Muscle of back (tissue), 3 donors: ENCODE measurements at regions not wholly inside any gene's neighbourhood (a gene's known extent, or its start where the extent isn't known, plus 50 kb on each side); places are given as distances from the start of the nearest gene placed in this dataset.
A peak's percentile ranks its signal among the peaks of the same experiment; 100 is the strongest.

Experiments
- DNase-seq, 3 donors: peaks; one replicate each; pipeline versions ENCODE4 v3.0.0 to v3.0.0-alpha.2; 2013

GRCh38 chr4:130172156-130172555, 1076.2 kb downstream of the C4orf33 start:
- no peak for DNase-seq

GRCh38 chr4:130178106-130178505, 1082.2 kb downstream of the C4orf33 start:
- no peak for DNase-seq

DNA sequence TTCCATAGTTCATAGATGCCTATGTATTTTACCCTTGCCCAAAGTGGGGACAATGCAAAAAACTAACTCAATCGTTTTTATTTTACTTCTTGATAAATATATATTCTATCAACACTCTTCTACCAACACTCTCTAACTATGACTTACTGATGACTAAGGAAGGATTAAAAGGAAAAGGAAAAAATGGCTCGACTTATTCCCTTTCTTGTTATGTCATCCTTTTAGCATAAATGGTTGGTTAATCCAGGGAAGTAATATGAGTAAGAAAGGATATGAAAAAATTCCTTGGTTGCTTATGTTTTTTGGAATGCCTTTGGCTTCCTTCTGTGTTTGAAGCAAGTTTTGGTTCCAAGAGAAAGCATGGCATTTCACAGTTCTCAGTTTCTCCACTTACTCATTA, 1087.1 kb downstream of the C4orf33 start:
- no peak for DNase-seq

DNA sequence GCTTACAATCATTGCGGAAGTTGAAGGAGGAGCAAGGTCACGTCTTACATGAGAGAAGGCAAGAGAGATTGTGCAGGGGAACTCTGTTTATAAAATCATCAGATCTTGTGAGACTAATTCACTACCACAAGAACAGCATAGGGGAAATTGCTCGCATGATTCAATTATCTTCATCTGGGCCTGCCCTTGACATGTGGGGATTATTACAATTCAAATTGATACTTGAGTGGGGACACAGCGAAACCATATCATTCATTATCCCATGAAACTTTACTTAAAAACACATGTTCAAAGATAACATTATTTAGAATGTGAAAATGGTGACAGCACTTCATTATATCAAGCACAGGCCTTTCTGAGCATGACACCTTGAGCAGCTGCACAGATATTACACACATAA, 1087.8 kb downstream of the C4orf33 start:
- DNase-seq, result no peak

DNA sequence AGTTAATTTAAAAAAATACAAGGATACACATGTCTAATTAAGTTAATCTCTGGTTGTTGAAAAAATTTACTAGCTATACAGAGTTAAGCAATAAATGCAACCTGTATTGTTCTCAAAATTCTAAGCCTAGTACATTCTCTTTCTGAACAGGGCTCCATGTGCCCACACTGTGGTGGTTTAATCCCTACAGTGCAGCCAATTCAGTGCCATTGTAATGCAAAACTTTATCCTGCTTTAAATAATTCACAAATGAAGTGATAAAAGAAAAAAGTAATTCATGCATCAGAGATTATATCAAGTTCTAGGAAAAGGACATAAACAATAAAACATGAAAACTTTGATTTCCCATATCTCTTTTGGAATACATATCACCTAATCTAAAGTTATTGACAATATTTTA, 1089.2 kb downstream of the C4orf33 start:
- no peak for DNase-seq

- DNase-seq, result no peak
These were observed 1091.0 kb downstream of the C4orf33 start for GRCh38 chr4:130186931-130187330.

DNA sequence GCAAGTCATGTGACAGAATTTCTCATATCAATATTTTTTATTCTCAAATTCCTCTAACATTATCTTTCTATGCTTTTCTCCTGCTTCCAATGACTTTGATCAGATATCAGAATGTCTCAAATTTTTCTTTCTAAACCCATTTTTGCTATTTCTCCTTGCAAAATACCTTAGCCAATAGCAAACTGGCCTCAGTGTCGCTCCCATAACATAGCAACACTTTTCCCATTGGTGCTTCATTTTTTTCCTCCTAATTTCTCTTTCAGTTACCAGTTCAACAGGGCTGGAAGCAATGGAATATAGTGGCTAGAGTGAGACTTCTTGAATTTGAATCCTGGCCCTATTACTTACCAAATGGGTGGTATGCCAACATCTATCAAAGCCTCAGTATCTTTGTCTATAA, 1091.6 kb downstream of the C4orf33 start:
- DNase-seq, result no peak

GRCh38 chr4:130192787-130193186, 1096.8 kb downstream of the C4orf33 start:
- no peak for DNase-seq

GRCh38 chr4:130197946-130198345, 1102.0 kb downstream of the C4orf33 start:
- no peak for DNase-seq

DNA sequence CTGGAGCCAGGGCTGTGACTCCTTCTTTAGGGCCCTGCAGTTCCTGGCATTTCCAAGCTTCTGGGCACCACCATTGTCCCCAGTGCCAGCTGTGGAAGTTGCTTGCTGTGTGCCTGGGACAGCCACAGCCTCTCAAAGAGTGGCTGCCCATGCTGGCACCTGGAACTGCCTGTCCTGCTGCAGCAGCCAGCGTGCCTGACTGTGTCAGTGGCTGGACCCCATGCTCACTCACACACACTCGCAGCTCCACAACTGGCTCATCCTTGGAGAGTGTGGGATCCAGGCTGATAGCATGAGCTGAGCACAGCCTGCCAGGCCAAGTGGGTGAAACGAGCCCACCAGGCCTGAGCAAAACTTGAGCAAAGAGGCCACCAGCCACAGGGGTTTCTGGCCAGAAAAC, 1107.6 kb downstream of the C4orf33 start:
- no peak for DNase-seq

- DNase-seq, result peak in 1 of 3 donors; percentile 71
These were observed 1114.9 kb downstream of the C4orf33 start for GRCh38 chr4:130210864-130211263.

- no peak for DNase-seq
These were observed 1118.3 kb downstream of the C4orf33 start for GRCh38 chr4:130214268-130214667.

DNA sequence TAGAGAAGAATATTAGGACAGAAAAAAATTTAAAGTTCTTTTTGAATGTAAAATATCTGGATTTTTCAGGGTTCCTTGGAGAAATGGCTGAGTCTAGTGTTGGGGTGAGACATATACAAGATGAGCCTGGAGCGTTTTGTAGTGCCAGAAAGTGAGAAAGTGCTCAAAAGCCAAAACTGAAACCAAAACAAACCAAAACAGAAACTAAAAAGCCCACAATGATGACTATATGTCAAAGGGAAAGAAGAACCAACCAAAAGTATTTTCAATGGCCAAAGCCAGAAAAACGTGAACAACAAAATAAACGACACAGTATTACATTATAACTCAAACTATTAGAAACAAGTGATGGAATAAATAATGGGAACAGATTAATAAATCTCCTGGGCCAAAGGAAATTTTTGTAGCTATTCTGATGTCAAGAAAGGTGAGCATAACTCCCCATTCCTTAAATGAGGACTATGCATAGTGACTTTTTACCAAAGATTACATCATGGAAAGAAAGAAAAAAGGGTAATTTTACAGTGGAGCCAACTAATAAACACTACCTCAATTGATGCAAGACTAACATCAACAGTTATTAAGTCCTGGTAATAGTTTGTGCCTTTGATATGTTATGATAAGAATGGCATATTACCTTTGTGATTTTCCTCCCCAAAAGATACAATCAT, 1137.6 kb downstream of the C4orf33 start:
- DNase-seq, result no peak

GRCh38 chr4:130238121-130238520, 1142.2 kb downstream of the C4orf33 start:
- DNase-seq, result no peak

- no peak for DNase-seq
These were observed 1153.0 kb downstream of the C4orf33 start for GRCh38 chr4:130249002-130249401.

DNA sequence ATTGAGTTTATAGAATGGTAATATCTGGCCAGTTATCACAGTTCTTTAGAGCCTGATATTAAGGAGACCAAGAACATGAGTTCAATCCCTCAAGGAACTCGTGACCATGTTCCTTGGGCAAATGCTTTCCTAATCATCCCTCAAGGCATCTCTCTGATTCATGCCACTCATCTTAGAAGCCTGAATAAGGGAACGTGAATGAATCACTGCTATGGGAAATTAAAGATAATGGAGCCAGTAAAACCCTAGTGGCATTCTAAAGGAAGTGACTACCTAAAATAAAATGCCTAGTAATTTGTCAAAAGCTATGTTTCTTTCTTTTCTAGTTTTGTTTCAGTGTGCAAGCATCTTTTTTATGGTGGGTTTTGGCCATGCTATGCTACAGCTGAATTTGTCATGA, 1161.3 kb downstream of the C4orf33 start:
- DNase-seq, result peak in 1 of 3 donors; percentile 72

GRCh38 chr4:130266814-130267213, 1170.9 kb downstream of the C4orf33 start:
- DNase-seq, result no peak

- DNase-seq, result no peak
These were observed 1192.6 kb downstream of the C4orf33 start for GRCh38 chr4:130288576-130288975.

DNA sequence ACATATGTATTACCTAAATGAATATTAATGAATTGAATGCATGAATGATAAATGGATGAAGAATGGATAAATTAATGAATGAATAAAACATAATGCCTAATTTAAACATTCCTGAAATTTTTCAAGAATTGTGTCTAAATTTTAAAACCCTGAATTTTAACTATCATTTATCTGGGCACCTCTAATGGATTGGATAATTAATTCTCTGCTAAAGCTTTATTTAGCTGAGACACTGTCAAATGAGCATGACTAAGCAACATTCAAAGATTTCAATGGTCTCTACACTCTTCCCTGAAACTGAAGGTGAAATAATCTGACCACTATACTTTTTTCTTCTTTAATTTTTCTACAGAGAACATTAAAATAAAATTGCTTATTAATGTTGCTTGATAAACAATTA, 1197.7 kb downstream of the C4orf33 start:
- DNase-seq, result no peak

GRCh38 chr4:130296448-130296847, 1200.5 kb downstream of the C4orf33 start:
- no peak for DNase-seq

GRCh38 chr4:130306566-130306965, 1210.6 kb downstream of the C4orf33 start:
- no peak for DNase-seq

GRCh38 chr4:130309221-130309620, 1213.3 kb downstream of the C4orf33 start:
- no peak for DNase-seq

GRCh38 chr4:130322439-130322838, 1226.5 kb downstream of the C4orf33 start:
- DNase-seq, result no peak

GRCh38 chr4:130329036-130329435, 1233.1 kb downstream of the C4orf33 start:
- DNase-seq, result no peak
